NCI-H82 treated with DMSO at 0.1 percent for 48 hours (cell line): ENCODE measurements at regions not wholly inside any gene's neighbourhood (a gene's known extent, or its start where the extent isn't known, plus 50 kb on each side); places are given as distances from the start of the nearest gene placed in this dataset.
"Not testable (repeated sequence)": the region's sequence is repeated elsewhere in the genome, so short reads cannot be mapped to it uniquely, and the experiment has no call there.

Source experiments
- DNase-seq: peaks from one replicate; lab custom pipeline; 2025; ENCODE audit not compliant: unreplicated experiment; lab: John Stamatoyannopoulos, UW

- DNase-seq = no peak
These were observed 191.7 kb downstream of the NDUFA10 start for GRCh38 chr2:239833269-239834109.

- no peak for DNase-seq
These were observed 192.5 kb downstream of the NDUFA10 start for GRCh38 chr2:239832490-239833268.

GRCh38 chr2:239831861-239832489 is 193.2 kb downstream of the NDUFA10 start:
- no peak for DNase-seq

GRCh38 chr2:239831001-239831731 is 194.0 kb downstream of the NDUFA10 start:
- DNase-seq = no peak

GRCh38 chr2:239830121-239831000 is 194.8 kb downstream of the NDUFA10 start:
- no peak for DNase-seq

GRCh38 chr2:239829326-239829725 is 195.8 kb downstream of the NDUFA10 start:
- DNase-seq = no peak

- DNase-seq = not testable (repeated sequence)
These were observed 196.2 kb downstream of the NDUFA10 start for GRCh38 chr2:239828973-239829275.

- DNase-seq = no peak
These were observed 196.8 kb downstream of the NDUFA10 start for GRCh38 chr2:239828192-239828972.

- DNase-seq = no peak
These were observed 197.6 kb downstream of the NDUFA10 start for GRCh38 chr2:239827523-239827890.

- no peak for DNase-seq
These were observed 198.2 kb downstream of the NDUFA10 start for GRCh38 chr2:239826786-239827522.

GRCh38 chr2:239826376-239826775 is 198.8 kb downstream of the NDUFA10 start:
- DNase-seq = no peak

GRCh38 chr2:239825705-239825979 is 199.5 kb downstream of the NDUFA10 start:
- no peak for DNase-seq

- DNase-seq = no peak
These were observed 200.1 kb downstream of the NDUFA10 start for GRCh38 chr2:239824866-239825704.

- no peak for DNase-seq
These were observed 201.0 kb downstream of the NDUFA10 start for GRCh38 chr2:239824046-239824694.

GRCh38 chr2:239822146-239822831 is 202.9 kb downstream of the NDUFA10 start:
- no peak for DNase-seq

GRCh38 chr2:239821694-239822075 is 203.5 kb downstream of the NDUFA10 start:
- DNase-seq = no peak
